Heart left ventricle (tissue), 16 donors: ENCODE measurements at regions not wholly inside any gene's neighbourhood (a gene's known extent, or its start where the extent isn't known, plus 50 kb on each side); places are given as distances from the start of the nearest gene placed in this dataset.

Source experiments
- ATAC-seq, 4 donors: fragments of 200-7000 bp; cut with Tn5 transposase; one replicate each; pipeline ENCODE4 v1.9.1; 2020 to 2022; ENCODE audit warnings: moderate library complexity in 4 of 4, mild to moderate bottlenecking in 3 of 4, moderate number of reproducible peaks in 1 of 4
- DNase-seq, 5 donors: peaks; one replicate each; pipeline ENCODE4 v3.0.0-alpha.2; 2020
- H3K27ac ChIP-seq, 12 donors: fragments of 200-600 bp; sonication (generic) in 4 of 12; one replicate each; pipeline versions ENCODE4 v1.5.0 to v1.8.0; 2016 to 2022; ENCODE audit warnings: mild to moderate bottlenecking in 2 of 12
- H3K27me3 ChIP-seq, 9 donors: fragments of 200-600 bp; sonication (generic) in 2 of 9; one replicate each; pipeline versions ENCODE4 v1.5.1 to v1.8.0; 2016 to 2022; ENCODE audit warnings: mild to moderate bottlenecking in 3 of 9
- H3K36me3 ChIP-seq, 9 donors: fragments of 200-600 bp; sonication (generic) in 2 of 9; one replicate each; pipeline versions ENCODE4 v1.5.0 to v1.8.0; 2018 to 2022; ENCODE audit warnings: mild to moderate bottlenecking in 2 of 9
- H3K4me1 ChIP-seq, 12 donors: fragments of 200-600 bp; sonication (generic) in 4 of 12; one replicate each; pipeline versions ENCODE4 v1.5.0 to v1.8.0; 2016 to 2022; ENCODE audit warnings: mild to moderate bottlenecking in 3 of 12
- H3K4me3 ChIP-seq, 12 donors: fragments of 200-600 bp; sonication (generic) in 4 of 12; one replicate each; pipeline versions ENCODE4 v1.5.0 to v1.8.0; 2017 to 2022; ENCODE audit warnings: mild to moderate bottlenecking in 9 of 12, moderate library complexity in 4 of 12
- H3K9me3 ChIP-seq, 12 donors: fragments of 200-600 bp; sonication (generic) in 4 of 12; one replicate each; pipeline versions ENCODE4 v1.5.0 to v1.8.0; 2016 to 2022; ENCODE audit warnings: mild to moderate bottlenecking in 1 of 12
- CTCF ChIP-seq, 12 donors: fragments of 200-600 bp; sonication (generic) in 4 of 12; IDR thresholded peaks; one replicate each; pipeline versions ENCODE4 v1.5.0 to v1.8.0; 2018 to 2022; ENCODE audit warnings: antibody characterized with exemption in 12 of 12, mild to moderate bottlenecking in 5 of 12
- POLR2A ChIP-seq, 2 donors: fragments of 450-650 bp; IDR thresholded peaks; one replicate each; pipeline ENCODE4 v1.6.1; 2017; ENCODE audit warnings: antibody characterized with exemption in 2 of 2, mild to moderate bottlenecking in 2 of 2, moderate library complexity in 2 of 2
- WGBS, 4 donors: extraction: QIAGEN DNeasy Blood & Tissue Kit in 2 of 4; methylation state at CpG; one replicate each; pipeline versions ENCODE4 v1.1.5 to v1.1.7; 2013 to 2018; 5-methylcytosine and 5-hydroxymethylcytosine counted together
- intact Hi-C, 10 donors: fragments of 100-400 bp; cut with DNase I; formaldehyde crosslinking; loops; one replicate each; pipeline versions ENCODE4 v1.11.1 to v1.14.2; 2022
- donor health status: ischemic (EF 13 %, LVEDD 7.1; RV severe dilation, severe dysfunction).
- donor health status: healthy with polysubstance abuse.
- donor health status: DM: no; HTN: yes; CAD: no.
- donor health status: DM: no; HTN: no; CAD: no.
- donor health status: ischemic (EF 25% LVEDD 6.9; RV normal size, moderate dysfunction).
- donor health status: ischemic (EF 25% LVEDD 5.7; RV mildly dilated, moderate dysfunction).
- donor health status: healthy.
- donor health status: DM: yes; HTN: yes; CAD: no.
- donor health status: ischemic (EF 35%, LVEDD 5.7; RV mildly dilated, moderate dysfunction).
- donor health status: nonischemic (EF 11% LVEDD 7.7; RV severe dilation, severe dysfunction).
- donor health status: DM: yes; HTN: yes; CAD: no.
- donor health status: PGD.
- donor health status: ischemic (EF 29% LVEDD 5.4; RV normal size, mild dysfunction).
- donor health status: nonischemic (EF 23%, LVEDD 6.1; RV moderate dilation, normal function).

DNA sequence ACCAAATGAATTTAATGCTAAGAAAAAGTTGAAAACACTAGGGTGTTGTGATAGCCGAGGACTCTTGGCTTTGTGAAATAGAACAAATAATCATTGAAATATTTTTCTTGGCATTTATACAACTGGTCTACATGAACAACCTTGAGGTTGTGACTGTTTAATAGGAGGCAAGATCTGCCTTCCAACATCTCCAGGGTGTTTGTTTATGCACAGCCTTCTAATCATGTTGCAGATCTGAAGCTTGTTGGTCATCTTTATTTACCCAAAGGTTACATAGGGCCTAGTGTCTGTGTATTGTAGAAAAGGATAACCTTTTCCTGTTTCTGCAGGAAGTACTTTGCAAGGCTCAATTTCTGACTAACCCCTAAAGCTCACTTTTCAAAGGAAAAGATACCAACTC lies 65.2 kb upstream of the RANBP3L start:
- WGBS, 4 donors, result 38 to 58% (median 51%) methylated on average over 1 of the region's 1 CpG

DNA sequence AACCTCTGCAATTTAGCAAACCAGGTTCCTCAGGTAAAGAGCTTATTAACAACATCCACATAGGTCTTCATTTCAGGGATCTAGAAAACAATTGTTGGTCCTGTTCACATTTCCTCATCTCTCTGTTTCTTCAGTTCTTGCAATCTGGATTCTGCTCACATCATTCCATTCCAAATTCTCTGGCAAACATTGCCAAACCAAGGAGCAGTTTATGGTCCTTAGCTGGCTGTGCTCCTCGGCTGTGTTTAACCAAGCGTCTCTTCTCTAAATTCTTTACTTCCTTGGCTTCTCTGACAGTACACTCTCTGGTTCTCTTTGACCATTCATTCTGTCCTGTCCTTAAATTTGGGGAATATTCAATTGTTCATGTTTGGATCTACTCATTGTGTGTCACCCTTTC lies 65.8 kb upstream of the RANBP3L start:
- intact Hi-C loops, result no loop called here
- Histone ChIP-seq H3K4me1 (peaks cover 0 to 19% (median 0%) of the 10 kb centered on the region in 12 donors), H3K27me3 (no peaks in the 10 kb centered on the region), H3K9me3 (no peaks in the 10 kb centered on the region), H3K36me3 (no peaks in the 10 kb centered on the region), H3K27ac (no peak overlapping the region), H3K4me3 (no peak overlapping the region)
- DNase-seq (no peak), ATAC-seq (peak in 2 of 4 donors; percentile 7 to 33)
- WGBS, 4 donors, result 79 to 86% (median 84%) methylated on average over 2 of the region's 2 CpGs
- TF ChIP-seq POLR2A (IDR thresholded peaks at IDR 0.05) (no peak), CTCF (IDR thresholded peaks at IDR 0.05) (no peak)

More for the DNA sequence above, 65.2 kb upstream of the RANBP3L start:
- Histone ChIP-seq H3K27me3 (no peaks in the 10 kb centered on the region), H3K36me3 (no peaks in the 10 kb centered on the region), H3K9me3 (no peaks in the 10 kb centered on the region), H3K27ac (no peak overlapping the region), H3K4me1 (peaks cover 0 to 19% (median 0%) of the 10 kb centered on the region in 12 donors), H3K4me3 (no peak overlapping the region)
- ATAC-seq, result no peak
- intact Hi-C loops, result no loop called here
- TF ChIP-seq CTCF (IDR thresholded peaks at IDR 0.05) (no peak), POLR2A (IDR thresholded peaks at IDR 0.05) (no peak)
- DNase-seq, result no peak

- ATAC-seq (no peak), DNase-seq (no peak)
- TF ChIP-seq POLR2A (IDR thresholded peaks at IDR 0.05), result no peak
- no peak for TF ChIP-seq CTCF (IDR thresholded peaks at IDR 0.05)
- 60 to 70% (median 67%) methylated on average over 1 of the region's 1 CpG for WGBS, 4 donors
- H3K27ac ChIP-seq, result no peak overlapping the region
- intact Hi-C loops, result no loop called here
- H3K27me3 ChIP-seq, result no peaks in the 10 kb centered on the region
- no peaks in the 10 kb centered on the region for H3K9me3 ChIP-seq
- H3K36me3 ChIP-seq, result no peaks in the 10 kb centered on the region
- peaks cover 0 to 25% (median 0%) of the 10 kb centered on the region in 12 donors for H3K4me1 ChIP-seq
- H3K4me3 ChIP-seq, result no peak overlapping the region
Measured at GRCh38 chr5:36369219-36369690, 67.6 kb upstream of the RANBP3L start.

DNA sequence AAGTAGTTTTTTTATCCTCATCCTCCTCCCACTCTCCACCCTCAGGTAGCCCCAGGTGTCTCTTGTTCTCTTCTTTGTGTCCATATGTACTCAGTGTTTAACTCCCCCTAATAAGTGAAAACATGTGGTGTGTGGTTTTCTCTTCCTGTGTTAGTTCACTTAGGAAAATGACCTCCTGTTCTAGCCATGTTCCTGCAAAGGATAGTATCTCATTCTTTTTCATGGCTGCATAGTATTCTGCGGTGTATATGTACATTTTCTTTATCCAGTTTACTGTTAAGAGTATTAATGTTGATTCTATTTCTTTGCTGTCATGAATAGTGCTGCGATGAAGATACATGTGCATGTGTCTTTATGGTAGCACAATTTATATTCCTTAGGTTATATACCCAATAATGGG lies 68.4 kb upstream of the RANBP3L start:
- DNase-seq (no peak), ATAC-seq (no peak)
- intact Hi-C loops, result no loop called here
- WGBS, 4 donors, result 71 to 96% (median 73%) methylated on average over 2 of the region's 2 CpGs
- Histone ChIP-seq H3K36me3 (no peaks in the 10 kb centered on the region), H3K4me3 (no peak overlapping the region), H3K27ac (no peak overlapping the region), H3K27me3 (no peaks in the 10 kb centered on the region), H3K9me3 (no peaks in the 10 kb centered on the region), H3K4me1 (peaks cover 0 to 28% (median 0%) of the 10 kb centered on the region in 12 donors)
- no peak for TF ChIP-seq CTCF (IDR thresholded peaks at IDR 0.05)
- TF ChIP-seq POLR2A (IDR thresholded peaks at IDR 0.05), result no peak
